Keratinocyte (primary cell): ENCODE measurements at regions not wholly inside any gene's neighbourhood (a gene's known extent, or its start where the extent isn't known, plus 50 kb on each side); places are given as distances from the start of the nearest gene placed in this dataset.
"Not testable (repeated sequence)": the region's sequence is repeated elsewhere in the genome, so short reads cannot be mapped to it uniquely, and the experiment has no call there.

Source experiments
- DNase-seq: peaks from one replicate; pipeline ENCODE4 v3.0.0-alpha.2; 2011; ENCODE audit warnings: low read depth, missing footprints, low spot score
- FAIRE-seq: peaks from 2 replicates; lab custom pipeline; 2011; peaks lifted over from hg19 to GRCh38; lab: Jason Lieb, UNC
- H2AFZ ChIP-seq: 2 replicates; pipeline ENCODE4 v1.6.0; 2012; ENCODE audit warnings: low read length, control low read depth, inconsistent platforms; ENCODE audit not compliant: control insufficient read depth
- H3K27ac ChIP-seq: 2 replicates; pipeline ENCODE4 v1.5.1; 2011; ENCODE audit warnings: low read length; ENCODE audit not compliant: control insufficient read depth, insufficient read depth
- H3K27me3 ChIP-seq: 3 replicates; pipeline ENCODE4 v1.6.0; 2011; ENCODE audit warnings: low read length; ENCODE audit not compliant: control insufficient read depth, insufficient read depth; ENCODE audit errors: extremely low read depth
- H3K36me3 ChIP-seq, 2 experiments: 2 replicates in 1 of 2; 3 replicates in 1 of 2; pipeline ENCODE4 v1.5.1; 2011; ENCODE audit warnings: low read length in 2 of 2, mild to moderate bottlenecking in 1 of 2; ENCODE audit not compliant: control insufficient read depth in 2 of 2, insufficient read depth in 2 of 2; ENCODE audit errors: extremely low read depth in 1 of 2
- H3K4me1 ChIP-seq: 3 replicates; pipeline ENCODE4 v1.5.1; 2011; ENCODE audit warnings: low read length; ENCODE audit not compliant: control insufficient read depth, insufficient read depth; ENCODE audit errors: extremely low read depth
- H3K4me2 ChIP-seq: 3 replicates; pipeline ENCODE4 v1.6.0; 2011; ENCODE audit warnings: low read depth, low read length; ENCODE audit not compliant: control insufficient read depth, insufficient read depth; ENCODE audit errors: extremely low read depth
- H3K4me3 ChIP-seq, 3 experiments: fragments of 200-600 bp in 1 of 3; sonication (generic) in 1 of 3; 2 replicates in 2 of 3; 3 replicates in 1 of 3; pipeline ENCODE4 v1.5.1; 2011 to 2016; ENCODE audit warnings: low read length in 3 of 3, mild to moderate bottlenecking in 3 of 3, control low read depth in 2 of 3, inconsistent platforms in 1 of 3, low read depth in 1 of 3, mixed read lengths in 1 of 3, mixed run types in 1 of 3, moderate library complexity in 1 of 3; ENCODE audit not compliant: control insufficient read depth in 2 of 3, insufficient read depth in 2 of 3; ENCODE audit errors: extremely low read depth in 1 of 3
- H3K79me2 ChIP-seq: 2 replicates; pipeline ENCODE4 v1.6.0; 2012; ENCODE audit warnings: low read length; ENCODE audit not compliant: control insufficient read depth, insufficient read depth
- H3K9ac ChIP-seq: 3 replicates; pipeline ENCODE4 v1.6.0; 2011; ENCODE audit warnings: low read length; ENCODE audit not compliant: control insufficient read depth, insufficient read depth; ENCODE audit errors: extremely low read depth
- H3K9me1 ChIP-seq: 3 replicates; pipeline ENCODE4 v1.6.0; 2011; ENCODE audit warnings: low read length; ENCODE audit not compliant: control insufficient read depth, insufficient read depth; ENCODE audit errors: extremely low read depth
- H3K9me3 ChIP-seq: 2 replicates; pipeline ENCODE4 v1.5.1; 2012; ENCODE audit warnings: low read depth, low read length; ENCODE audit not compliant: control insufficient read depth
- H4K20me1 ChIP-seq: 3 replicates; pipeline ENCODE4 v1.6.0; 2011; ENCODE audit warnings: low read length; ENCODE audit not compliant: control insufficient read depth, insufficient read depth; ENCODE audit errors: extremely low read depth
- CTCF ChIP-seq, 3 experiments: IDR thresholded peaks in 1 of 3; conservative IDR thresholded peaks in 1 of 3; optimal IDR thresholded peaks in 1 of 3; 2 replicates in 2 of 3; 3 replicates in 1 of 3; pipeline versions ENCODE3 to v1.5.1; 2011; ENCODE audit warnings: low read length in 3 of 3, mild to moderate bottlenecking in 3 of 3, moderate library complexity in 2 of 3, control low read depth in 1 of 3, inconsistent platforms in 1 of 3; ENCODE audit not compliant: insufficient read depth in 2 of 3; ENCODE audit errors: extremely low read depth in 1 of 3
- EZH2 ChIP-seq: IDR thresholded peaks from one replicate; pipeline ENCODE4 v1.6.1; 2012; ENCODE audit warnings: inconsistent platforms, mild to moderate bottlenecking, low read length, moderate library complexity
- dilution Hi-C: fragments of 300-500 bp; cut with MboI; formaldehyde crosslinking; loops from one replicate; pipeline ENCODE4 v1.7.0; 2020; ENCODE audit warnings: low sequenced_read_pairs; ENCODE audit not compliant: extremely low pct_ligation_motif_present

- no peaks in the 10 kb centered on the region for H3K36me3 ChIP-seq
- peaks cover 5% of the 10 kb centered on the region for H3K9me3 ChIP-seq
- dilution Hi-C loops: no loop called here
- TF ChIP-seq CTCF (optimal IDR thresholded peaks at IDR 0.05 in 1 of 3, IDR thresholded peaks at IDR 0.05 in 1 of 3, conservative IDR thresholded peaks at IDR 0.05 in 1 of 3; ENCODE audit: extremely low read depth in 1 of 3, insufficient read depth in 2 of 3, low read length in 3 of 3) (no peak), EZH2 (no peak)
- H2AFZ ChIP-seq: no peak overlapping the region
- DNase-seq (no peak), FAIRE-seq (no peak)
- H3K4me2 ChIP-seq: no peak overlapping the region
- no peak overlapping the region for H3K4me3 ChIP-seq
- H3K9ac ChIP-seq: no peak overlapping the region
- H3K27me3 ChIP-seq: no peaks in the 10 kb centered on the region
- no peaks in the 10 kb centered on the region for H3K9me1 ChIP-seq
- H3K4me1 ChIP-seq: no peaks in the 10 kb centered on the region
- no peaks in the 10 kb centered on the region for H3K79me2 ChIP-seq
- H3K27ac ChIP-seq: no peak overlapping the region
- H4K20me1 ChIP-seq: no peaks in the 10 kb centered on the region
These were observed 108.9 kb upstream of the PLSCR4 start for GRCh38 chr3:146359841-146360240.

GRCh38 chr3:146354421-146354820 lies 103.5 kb upstream of the PLSCR4 start:
- dilution Hi-C loops, H3K27me3 ChIP-seq, H3K9ac ChIP-seq, H3K27ac ChIP-seq, H4K20me1 ChIP-seq, FAIRE-seq, H3K4me2 ChIP-seq, H2AFZ ChIP-seq, H3K9me1 ChIP-seq, H3K79me2 ChIP-seq, H3K4me3 ChIP-seq, H3K36me3 ChIP-seq, H3K9me3 ChIP-seq, DNase-seq, H3K4me1 ChIP-seq: not testable (repeated sequence)

GRCh38 chr3:146350852-146351251 lies 99.9 kb upstream of the PLSCR4 start:
- dilution Hi-C loops: no loop called here

More at GRCh38 chr3:146350852-146351251, 99.9 kb upstream of the PLSCR4 start:
- Histone ChIP-seq H3K27ac (no peak overlapping the region), H3K9ac (no peak overlapping the region), H3K27me3 (no peaks in the 10 kb centered on the region), H3K4me3 (no peak overlapping the region), H3K4me1 (no peaks in the 10 kb centered on the region), H3K79me2 (no peaks in the 10 kb centered on the region), H3K9me3 (no peaks in the 10 kb centered on the region), H4K20me1 (no peaks in the 10 kb centered on the region), H2AFZ (no peak overlapping the region), H3K36me3 (no peaks in the 10 kb centered on the region), H3K4me2 (no peak overlapping the region), H3K9me1 (no peaks in the 10 kb centered on the region)
- no peak for DNase-seq
- TF ChIP-seq EZH2 (no peak), CTCF (optimal IDR thresholded peaks at IDR 0.05 in 1 of 3, IDR thresholded peaks at IDR 0.05 in 1 of 3, conservative IDR thresholded peaks at IDR 0.05 in 1 of 3; ENCODE audit: extremely low read depth in 1 of 3, insufficient read depth in 2 of 3, low read length in 3 of 3) (no peak)
- FAIRE-seq: no peak
